Keratinocyte (primary cell): ENCODE measurements at regions not wholly inside any gene's neighbourhood (a gene's known extent, or its start where the extent isn't known, plus 50 kb on each side); places are given as distances from the start of the nearest gene placed in this dataset.

ENCODE experiments used
- DNase-seq: peaks from one replicate; pipeline ENCODE4 v3.0.0-alpha.2; 2011; ENCODE audit warnings: low read depth, missing footprints, low spot score
- FAIRE-seq: peaks from 2 replicates; lab custom pipeline; 2011; peaks lifted over from hg19 to GRCh38; lab: Jason Lieb, UNC
- H2AFZ ChIP-seq: 2 replicates; pipeline ENCODE4 v1.6.0; 2012; ENCODE audit warnings: low read length, control low read depth, inconsistent platforms; ENCODE audit not compliant: control insufficient read depth
- H3K27ac ChIP-seq: 2 replicates; pipeline ENCODE4 v1.5.1; 2011; ENCODE audit warnings: low read length; ENCODE audit not compliant: control insufficient read depth, insufficient read depth
- H3K27me3 ChIP-seq: 3 replicates; pipeline ENCODE4 v1.6.0; 2011; ENCODE audit warnings: low read length; ENCODE audit not compliant: control insufficient read depth, insufficient read depth; ENCODE audit errors: extremely low read depth
- H3K36me3 ChIP-seq, 2 experiments: 2 replicates in 1 of 2; 3 replicates in 1 of 2; pipeline ENCODE4 v1.5.1; 2011; ENCODE audit warnings: low read length in 2 of 2, mild to moderate bottlenecking in 1 of 2; ENCODE audit not compliant: control insufficient read depth in 2 of 2, insufficient read depth in 2 of 2; ENCODE audit errors: extremely low read depth in 1 of 2
- H3K4me1 ChIP-seq: 3 replicates; pipeline ENCODE4 v1.5.1; 2011; ENCODE audit warnings: low read length; ENCODE audit not compliant: control insufficient read depth, insufficient read depth; ENCODE audit errors: extremely low read depth
- H3K4me2 ChIP-seq: 3 replicates; pipeline ENCODE4 v1.6.0; 2011; ENCODE audit warnings: low read depth, low read length; ENCODE audit not compliant: control insufficient read depth, insufficient read depth; ENCODE audit errors: extremely low read depth
- H3K4me3 ChIP-seq, 3 experiments: fragments of 200-600 bp in 1 of 3; sonication (generic) in 1 of 3; 2 replicates in 2 of 3; 3 replicates in 1 of 3; pipeline ENCODE4 v1.5.1; 2011 to 2016; ENCODE audit warnings: low read length in 3 of 3, mild to moderate bottlenecking in 3 of 3, control low read depth in 2 of 3, inconsistent platforms in 1 of 3, low read depth in 1 of 3, mixed read lengths in 1 of 3, mixed run types in 1 of 3, moderate library complexity in 1 of 3; ENCODE audit not compliant: control insufficient read depth in 2 of 3, insufficient read depth in 2 of 3; ENCODE audit errors: extremely low read depth in 1 of 3
- H3K79me2 ChIP-seq: 2 replicates; pipeline ENCODE4 v1.6.0; 2012; ENCODE audit warnings: low read length; ENCODE audit not compliant: control insufficient read depth, insufficient read depth
- H3K9ac ChIP-seq: 3 replicates; pipeline ENCODE4 v1.6.0; 2011; ENCODE audit warnings: low read length; ENCODE audit not compliant: control insufficient read depth, insufficient read depth; ENCODE audit errors: extremely low read depth
- H3K9me1 ChIP-seq: 3 replicates; pipeline ENCODE4 v1.6.0; 2011; ENCODE audit warnings: low read length; ENCODE audit not compliant: control insufficient read depth, insufficient read depth; ENCODE audit errors: extremely low read depth
- H3K9me3 ChIP-seq: 2 replicates; pipeline ENCODE4 v1.5.1; 2012; ENCODE audit warnings: low read depth, low read length; ENCODE audit not compliant: control insufficient read depth
- H4K20me1 ChIP-seq: 3 replicates; pipeline ENCODE4 v1.6.0; 2011; ENCODE audit warnings: low read length; ENCODE audit not compliant: control insufficient read depth, insufficient read depth; ENCODE audit errors: extremely low read depth
- CTCF ChIP-seq, 3 experiments: IDR thresholded peaks in 1 of 3; conservative IDR thresholded peaks in 1 of 3; optimal IDR thresholded peaks in 1 of 3; 2 replicates in 2 of 3; 3 replicates in 1 of 3; pipeline versions ENCODE3 to v1.5.1; 2011; ENCODE audit warnings: low read length in 3 of 3, mild to moderate bottlenecking in 3 of 3, moderate library complexity in 2 of 3, control low read depth in 1 of 3, inconsistent platforms in 1 of 3; ENCODE audit not compliant: insufficient read depth in 2 of 3; ENCODE audit errors: extremely low read depth in 1 of 3
- EZH2 ChIP-seq: IDR thresholded peaks from one replicate; pipeline ENCODE4 v1.6.1; 2012; ENCODE audit warnings: inconsistent platforms, mild to moderate bottlenecking, low read length, moderate library complexity
- dilution Hi-C: fragments of 300-500 bp; cut with MboI; formaldehyde crosslinking; loops from one replicate; pipeline ENCODE4 v1.7.0; 2020; ENCODE audit warnings: low sequenced_read_pairs; ENCODE audit not compliant: extremely low pct_ligation_motif_present

GRCh38 chr6:14957355-14958059 is 288.4 kb upstream of the JARID2 start:
- H3K36me3 ChIP-seq: no peaks in the 10 kb centered on the region
- no peak for FAIRE-seq
- no peak for TF ChIP-seq CTCF (optimal IDR thresholded peaks at IDR 0.05 in 1 of 3, IDR thresholded peaks at IDR 0.05 in 1 of 3, conservative IDR thresholded peaks at IDR 0.05 in 1 of 3; ENCODE audit: extremely low read depth in 1 of 3, insufficient read depth in 2 of 3, low read length in 3 of 3)
- TF ChIP-seq EZH2: no peak
- no peak overlapping the region for H2AFZ ChIP-seq
- H4K20me1 ChIP-seq: no peaks in the 10 kb centered on the region
- no peak overlapping the region for H3K4me3 ChIP-seq
- H3K27ac ChIP-seq: no peak overlapping the region
- H3K9ac ChIP-seq: no peak overlapping the region
- H3K9me3 ChIP-seq: peaks cover 1% of the 10 kb centered on the region
- no peaks in the 10 kb centered on the region for H3K79me2 ChIP-seq
- DNase-seq: no peak
- H3K4me1 ChIP-seq: no peaks in the 10 kb centered on the region
- H3K4me2 ChIP-seq: no peak overlapping the region
- dilution Hi-C loops: no loop called here
- no peaks in the 10 kb centered on the region for H3K27me3 ChIP-seq
- no peaks in the 10 kb centered on the region for H3K9me1 ChIP-seq

GRCh38 chr6:14959324-14959885 is 286.5 kb upstream of the JARID2 start:
- no peak for FAIRE-seq
- DNase-seq: no peak
- Histone ChIP-seq H3K9ac (no peak overlapping the region), H3K27me3 (no peaks in the 10 kb centered on the region), H3K4me2 (no peak overlapping the region), H3K27ac (no peak overlapping the region), H3K9me1 (no peaks in the 10 kb centered on the region), H3K9me3 (peaks cover 1% of the 10 kb centered on the region), H3K36me3 (no peaks in the 10 kb centered on the region), H3K79me2 (no peaks in the 10 kb centered on the region), H4K20me1 (no peaks in the 10 kb centered on the region), H3K4me1 (no peaks in the 10 kb centered on the region), H2AFZ (no peak overlapping the region), H3K4me3 (no peak overlapping the region)
- dilution Hi-C loops: no loop called here
- no peak for TF ChIP-seq EZH2
- no peak for TF ChIP-seq CTCF (optimal IDR thresholded peaks at IDR 0.05 in 1 of 3, IDR thresholded peaks at IDR 0.05 in 1 of 3, conservative IDR thresholded peaks at IDR 0.05 in 1 of 3; ENCODE audit: extremely low read depth in 1 of 3, insufficient read depth in 2 of 3, low read length in 3 of 3)
